ENCODE measurements at regions not wholly inside any gene's neighbourhood (a gene's known extent, or its start where the extent isn't known, plus 50 kb on each side); places are given as distances from the start of the nearest gene placed in this dataset.

DNA sequence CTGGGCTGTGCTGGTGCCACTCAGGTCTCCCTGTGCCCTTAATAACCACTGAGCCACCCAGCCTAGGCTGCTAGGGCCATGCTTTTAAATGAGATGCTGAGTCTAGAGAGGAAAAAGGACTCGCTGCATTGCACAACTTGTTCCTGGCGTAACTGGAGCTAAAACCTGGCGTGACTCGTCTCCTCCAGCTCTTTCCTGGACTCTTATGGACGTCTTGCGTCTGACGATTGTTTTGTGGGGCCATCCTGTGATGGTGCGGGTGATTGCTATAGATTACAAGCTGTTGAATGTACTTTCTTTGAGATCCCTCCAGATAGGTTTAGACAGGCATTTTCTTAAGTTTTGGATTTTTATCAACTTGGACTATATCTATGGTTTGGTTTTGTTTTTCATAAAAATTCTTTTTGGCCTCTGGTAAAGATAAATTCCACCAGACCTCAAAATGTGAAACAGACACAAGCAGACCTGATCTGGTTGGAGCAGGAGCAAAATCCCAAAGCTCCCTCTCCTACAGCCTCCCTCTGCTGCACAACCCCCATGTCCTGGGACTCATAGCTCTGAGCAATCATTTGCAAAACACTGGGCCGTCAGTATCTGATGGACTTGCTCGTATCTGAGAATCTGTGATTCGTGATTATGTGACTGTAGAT is 230.3 kb downstream of the ARHGAP12 start:
- TF ChIP-seq, protein P1, sequence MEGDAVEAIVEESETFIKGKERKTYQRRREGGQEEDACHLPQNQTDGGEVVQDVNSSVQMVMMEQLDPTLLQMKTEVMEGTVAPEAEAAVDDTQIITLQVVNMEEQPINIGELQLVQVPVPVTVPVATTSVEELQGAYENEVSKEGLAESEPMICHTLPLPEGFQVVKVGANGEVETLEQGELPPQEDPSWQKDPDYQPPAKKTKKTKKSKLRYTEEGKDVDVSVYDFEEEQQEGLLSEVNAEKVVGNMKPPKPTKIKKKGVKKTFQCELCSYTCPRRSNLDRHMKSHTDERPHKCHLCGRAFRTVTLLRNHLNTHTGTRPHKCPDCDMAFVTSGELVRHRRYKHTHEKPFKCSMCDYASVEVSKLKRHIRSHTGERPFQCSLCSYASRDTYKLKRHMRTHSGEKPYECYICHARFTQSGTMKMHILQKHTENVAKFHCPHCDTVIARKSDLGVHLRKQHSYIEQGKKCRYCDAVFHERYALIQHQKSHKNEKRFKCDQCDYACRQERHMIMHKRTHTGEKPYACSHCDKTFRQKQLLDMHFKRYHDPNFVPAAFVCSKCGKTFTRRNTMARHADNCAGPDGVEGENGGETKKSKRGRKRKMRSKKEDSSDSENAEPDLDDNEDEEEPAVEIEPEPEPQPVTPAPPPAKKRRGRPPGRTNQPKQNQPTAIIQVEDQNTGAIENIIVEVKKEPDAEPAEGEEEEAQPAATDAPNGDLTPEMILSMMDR (conservative IDR thresholded peaks at IDR 0.05), result no peak
- no peak for TF ChIP-seq ZFX (IDR thresholded peaks at IDR 0.05)
